NB4 (cell line): ENCODE measurements at regions not wholly inside any gene's neighbourhood (a gene's known extent, or its start where the extent isn't known, plus 50 kb on each side); places are given as distances from the start of the nearest gene placed in this dataset.

Source experiments
- DNase-seq: peaks from one replicate; pipeline ENCODE4 v3.0.0; 2010; ENCODE audit warnings: low read depth
- H3K4me3 ChIP-seq: one replicate; pipeline ENCODE4 v1.5.1; 2011; ENCODE audit warnings: mild to moderate bottlenecking, low read depth, low read length, moderate library complexity
- CTCF ChIP-seq: IDR thresholded peaks from one replicate; pipeline ENCODE4 v1.5.1; 2012; ENCODE audit warnings: low read depth, low read length
- MAX ChIP-seq: IDR thresholded peaks from 2 replicates; pipeline ENCODE4 v1.6.1; 2011; ENCODE audit warnings: low read depth, low read length
- MYC ChIP-seq: IDR thresholded peaks from 2 replicates; pipeline ENCODE4 v1.6.1; 2011; ENCODE audit warnings: low read depth, low read length
- POLR2A ChIP-seq: IDR thresholded peaks from 2 replicates; pipeline ENCODE4 v1.6.1; 2011; ENCODE audit warnings: mild to moderate bottlenecking; ENCODE audit not compliant: insufficient read length; ENCODE audit errors: extremely low read depth

- no peak for TF ChIP-seq POLR2A
- H3K4me3 ChIP-seq = no peak overlapping the region
- DNase-seq = no peak
Measured at GRCh38 chr1:189941922-189942321, 535.7 kb downstream of the BRINP3 start.

GRCh38 chr1:189958756-189959155, 518.9 kb downstream of the BRINP3 start:
- TF ChIP-seq MAX = no peak
- no peak for TF ChIP-seq CTCF
- no peak for TF ChIP-seq MYC
- TF ChIP-seq POLR2A = no peak
- DNase-seq = no peak
- no peak overlapping the region for H3K4me3 ChIP-seq

GRCh38 chr1:189960769-189961168, 516.9 kb downstream of the BRINP3 start:
- H3K4me3 ChIP-seq = no peak overlapping the region
- TF ChIP-seq MAX = no peak
- no peak for TF ChIP-seq CTCF
- no peak for TF ChIP-seq POLR2A
- TF ChIP-seq MYC = no peak
- no peak for DNase-seq

- no peak for TF ChIP-seq POLR2A
- no peak for TF ChIP-seq MAX
- TF ChIP-seq MYC = no peak
- no peak for TF ChIP-seq CTCF
- no peak overlapping the region for H3K4me3 ChIP-seq
- DNase-seq = no peak
Measured at GRCh38 chr1:189962181-189962580, 515.5 kb downstream of the BRINP3 start.

- TF ChIP-seq POLR2A = no peak
- TF ChIP-seq MYC = no peak
- no peak for TF ChIP-seq CTCF
- no peak for TF ChIP-seq MAX
- no peak for DNase-seq
- H3K4me3 ChIP-seq = no peak overlapping the region
Measured at GRCh38 chr1:189970331-189971230, 507.1 kb downstream of the BRINP3 start.

- TF ChIP-seq CTCF = no peak
Measured at GRCh38 chr1:189971656-189972055, 506.0 kb downstream of the BRINP3 start.

More at GRCh38 chr1:189971656-189972055, 506.0 kb downstream of the BRINP3 start:
- H3K4me3 ChIP-seq = no peak overlapping the region
- DNase-seq = no peak
